OCI-LY1 (cell line): ENCODE measurements at regions not wholly inside any gene's neighbourhood (a gene's known extent, or its start where the extent isn't known, plus 50 kb on each side); places are given as distances from the start of the nearest gene placed in this dataset.

Experiments used
- H2AFZ ChIP-seq: fragments of 200-600 bp; sonication (generic), shearing (Covaris generic); 2 replicates; pipeline ENCODE4 v1.6.0; 2014; ENCODE audit warnings: antibody characterized with exemption, mild to moderate bottlenecking, low read length
- H3F3A ChIP-seq: fragments of 200-600 bp; sonication (generic), shearing (Covaris generic); 2 replicates; pipeline ENCODE4 v1.6.0; 2014; ENCODE audit warnings: mild to moderate bottlenecking, antibody characterized with exemption, low read length, moderate library complexity; ENCODE audit not compliant: insufficient read depth
- H3K27ac ChIP-seq: fragments of 200-600 bp; sonication (generic); 2 replicates; pipeline ENCODE4 v1.5.1; 2014; ENCODE audit warnings: low read length, mixed run types, mild to moderate bottlenecking, low read depth; ENCODE audit not compliant: poor library complexity, severe bottlenecking
- H3K27me3 ChIP-seq: fragments of 200-600 bp; sonication (generic); 2 replicates; pipeline ENCODE4 v1.6.0; 2014; ENCODE audit warnings: antibody characterized with exemption, mild to moderate bottlenecking, low read length, moderate library complexity; ENCODE audit not compliant: insufficient read depth
- H3K36me3 ChIP-seq: fragments of 200-600 bp; sonication (generic); 2 replicates; pipeline ENCODE4 v1.6.1; 2014; ENCODE audit warnings: mild to moderate bottlenecking, antibody characterized with exemption, low read length, moderate library complexity, mixed read lengths; ENCODE audit not compliant: insufficient read depth
- H3K4me1 ChIP-seq: fragments of 200-600 bp; sonication (generic); 2 replicates; pipeline ENCODE4 v1.5.1; 2014; ENCODE audit warnings: mild to moderate bottlenecking, low read length, moderate library complexity; ENCODE audit not compliant: insufficient read depth, severe bottlenecking
- H3K4me2 ChIP-seq: fragments of 200-600 bp; sonication (generic), shearing (Covaris generic); 2 replicates; pipeline ENCODE4 v1.6.1; 2014; ENCODE audit warnings: low read length
- H3K4me3 ChIP-seq: fragments of 200-600 bp; sonication (generic); 2 replicates; pipeline ENCODE4 v1.5.1; 2014; ENCODE audit warnings: low read length, low read depth, mild to moderate bottlenecking, mixed read lengths; ENCODE audit not compliant: poor library complexity, severe bottlenecking
- H3K79me2 ChIP-seq: fragments of 200-600 bp; shearing (Covaris generic); 2 replicates; pipeline ENCODE4 v1.6.1; 2016; ENCODE audit warnings: mixed run types, low read length, mixed read lengths; ENCODE audit not compliant: insufficient read depth
- H3K9ac ChIP-seq: fragments of 200-600 bp; sonication (generic), shearing (Covaris generic); 2 replicates; pipeline ENCODE4 v1.6.1; 2014; ENCODE audit warnings: mild to moderate bottlenecking, low read length, mixed read lengths
- H3K9me2 ChIP-seq: fragments of 200-600 bp; sonication (generic), shearing (Covaris generic); 2 replicates; pipeline ENCODE4 v1.6.1; 2014; ENCODE audit warnings: low read depth, mild to moderate bottlenecking, low read length, mixed read lengths
- H3K9me3 ChIP-seq: fragments of 200-600 bp; shearing (Covaris generic); 2 replicates; pipeline ENCODE4 v1.6.1; 2014; ENCODE audit warnings: low read length, mixed read lengths
- H4K20me1 ChIP-seq: fragments of 200-600 bp; sonication (generic), shearing (Covaris generic); 2 replicates; pipeline ENCODE4 v1.6.0; 2016; ENCODE audit warnings: mild to moderate bottlenecking, low read length; ENCODE audit not compliant: insufficient read depth
- CTCF ChIP-seq: fragments of 200-600 bp; sonication (generic), shearing (Covaris generic); IDR thresholded peaks from 2 replicates; pipeline ENCODE4 v1.5.1; 2017; ENCODE audit warnings: mild to moderate bottlenecking, antibody characterized with exemption, low read length, moderate library complexity, mixed read lengths
- EZH2 ChIP-seq: fragments of 200-600 bp; sonication (generic), shearing (Covaris generic); IDR thresholded peaks from 2 replicates; pipeline ENCODE4 v1.8.0; 2017; ENCODE audit warnings: borderline replicate concordance, mixed run types, mild to moderate bottlenecking, antibody characterized with exemption, low read length, moderate library complexity, mixed read lengths

DNA sequence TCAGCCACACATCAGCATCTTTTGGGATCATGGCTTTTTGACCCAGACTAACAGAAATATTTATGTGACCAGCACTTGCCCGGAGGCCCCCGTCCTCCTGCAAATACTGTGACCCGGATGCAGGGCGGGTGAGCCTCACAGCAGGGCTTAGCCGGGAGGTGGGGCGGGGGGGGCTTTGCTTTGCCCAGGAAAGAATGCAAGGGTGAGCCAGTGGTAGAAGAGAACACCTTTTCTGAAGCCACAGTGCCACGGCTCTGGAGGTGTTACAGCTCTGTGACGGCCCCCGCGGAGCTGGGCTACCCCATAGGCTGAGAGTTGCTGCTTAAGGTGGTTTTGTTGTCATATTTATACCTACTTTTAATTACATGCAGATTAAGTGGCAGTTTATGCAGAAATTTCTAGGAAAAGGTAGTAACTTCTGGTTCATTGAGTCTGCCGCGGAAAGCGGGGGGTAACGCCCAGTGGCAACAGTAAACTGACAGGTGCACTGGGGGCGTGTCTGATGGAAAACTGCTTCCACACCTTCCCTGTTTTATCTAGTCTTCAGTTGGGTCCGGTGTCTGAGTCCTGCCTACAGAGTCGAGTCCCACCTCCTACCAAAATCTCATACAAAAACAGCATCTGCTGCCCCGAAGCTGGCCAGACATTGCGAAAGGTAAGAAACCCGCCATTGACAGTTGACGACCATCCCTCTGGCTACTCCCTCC, 187.9 kb downstream of the TEX29 start:
- no peak overlapping the region for H3K27ac ChIP-seq
- no peaks in the 10 kb centered on the region; the same call in 1 of the 2 replicates for H3K27me3 ChIP-seq
- H3K79me2 ChIP-seq, result no peaks in the 10 kb centered on the region
- H3K4me1 ChIP-seq, result no peaks in the 10 kb centered on the region
- H3K36me3 ChIP-seq, result no peaks in the 10 kb centered on the region
- no peaks in the 10 kb centered on the region for H3F3A ChIP-seq
- no peaks in the 10 kb centered on the region for H3K9me2 ChIP-seq
- no peaks in the 10 kb centered on the region for H4K20me1 ChIP-seq
- H3K4me2 ChIP-seq, result no peak overlapping the region
- no peak overlapping the region for H3K4me3 ChIP-seq
- TF ChIP-seq CTCF, result no peak
- no peak for TF ChIP-seq EZH2
- no peak overlapping the region for H2AFZ ChIP-seq
- H3K9me3 ChIP-seq, result no peaks in the 10 kb centered on the region
- no peak overlapping the region for H3K9ac ChIP-seq

GRCh38 chr13:111508902-111509509, 188.6 kb downstream of the TEX29 start:
- no peaks in the 10 kb centered on the region for H3K36me3 ChIP-seq
- H3K4me3 ChIP-seq, result no peak overlapping the region
- H3K79me2 ChIP-seq, result no peaks in the 10 kb centered on the region
- no peaks in the 10 kb centered on the region for H3K4me1 ChIP-seq
- no peak overlapping the region for H3K4me2 ChIP-seq
- no peaks in the 10 kb centered on the region; the same call in 1 of the 2 replicates for H3K27me3 ChIP-seq
- no peak overlapping the region for H3K9ac ChIP-seq
- no peaks in the 10 kb centered on the region for H4K20me1 ChIP-seq
- no peak overlapping the region for H3K27ac ChIP-seq
- no peaks in the 10 kb centered on the region for H3F3A ChIP-seq
- no peaks in the 10 kb centered on the region for H3K9me2 ChIP-seq
- TF ChIP-seq EZH2, result no peak
- TF ChIP-seq CTCF, result no peak
- no peaks in the 10 kb centered on the region for H3K9me3 ChIP-seq
- H2AFZ ChIP-seq, result no peak overlapping the region

DNA sequence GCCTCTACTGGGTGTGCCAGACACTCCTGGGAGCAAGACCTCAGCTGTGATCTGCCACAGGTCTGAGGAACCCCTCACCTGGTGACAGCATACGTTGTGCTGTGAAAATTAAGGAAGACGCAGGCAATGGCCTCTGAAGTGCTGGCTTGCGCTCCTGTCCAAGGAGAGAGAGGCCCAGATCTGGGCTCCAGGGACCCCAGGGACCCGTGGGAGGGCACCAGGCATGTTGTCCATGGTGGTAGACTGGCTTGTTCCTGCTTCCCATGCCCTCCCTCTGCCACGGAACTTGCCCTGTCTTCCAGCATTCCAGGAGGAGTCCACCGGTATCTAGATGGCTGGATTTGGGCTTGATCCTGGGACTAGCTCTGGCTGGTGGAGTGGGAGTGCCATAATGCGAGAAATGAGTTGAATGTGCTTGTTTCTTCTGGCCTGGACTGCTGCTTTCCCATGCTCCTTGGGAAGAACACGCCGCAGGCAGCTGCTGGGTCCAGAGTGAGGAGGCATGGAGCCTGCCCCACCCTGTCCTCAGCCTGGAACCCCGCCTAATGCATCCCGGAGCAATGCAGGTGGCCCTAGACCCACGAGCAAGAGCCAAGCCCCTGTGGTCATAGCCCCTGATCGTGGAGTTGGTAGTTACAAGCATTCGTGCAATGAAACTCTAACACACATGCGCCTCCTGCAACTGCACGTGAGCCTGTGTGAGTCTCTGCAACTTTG, 190.2 kb downstream of the TEX29 start:
- Histone ChIP-seq H3K9me3 (no peaks in the 10 kb centered on the region), H3K36me3 (no peaks in the 10 kb centered on the region), H3K27ac (no peak overlapping the region), H3F3A (no peaks in the 10 kb centered on the region), H3K4me1 (no peaks in the 10 kb centered on the region), H3K9me2 (no peaks in the 10 kb centered on the region), H2AFZ (no peak overlapping the region), H3K4me3 (no peak overlapping the region), H3K27me3 (no peaks in the 10 kb centered on the region; the same call in 1 of the 2 replicates), H4K20me1 (no peaks in the 10 kb centered on the region), H3K4me2 (no peak overlapping the region), H3K79me2 (no peaks in the 10 kb centered on the region), H3K9ac (no peak overlapping the region)
- TF ChIP-seq CTCF, result no peak
- TF ChIP-seq EZH2, result no peak
